Testis (tissue), 2 donors: ENCODE measurements at regions not wholly inside any gene's neighbourhood (a gene's known extent, or its start where the extent isn't known, plus 50 kb on each side); places are given as distances from the start of the nearest gene placed in this dataset.

ENCODE experiments used
- DNase-seq: peaks from one replicate; pipeline ENCODE4 v3.0.0-alpha.2; 2019
- H3K27ac ChIP-seq, 2 donors: fragments of 200-600 bp; sonication (generic); one replicate each; pipeline ENCODE4 v1.5.1; 2019
- H3K27me3 ChIP-seq: fragments of 200-600 bp; sonication (generic); one replicate; pipeline ENCODE4 v1.5.1; 2019
- H3K36me3 ChIP-seq: fragments of 200-600 bp; sonication (generic); one replicate; pipeline ENCODE4 v1.5.1; 2017; ENCODE audit warnings: low read depth; ENCODE audit errors: missing control alignments
- H3K4me1 ChIP-seq: fragments of 200-600 bp; sonication (generic); one replicate; pipeline ENCODE4 v1.5.1; 2019
- H3K4me3 ChIP-seq, 2 donors: fragments of 200-600 bp; sonication (generic); one replicate each; pipeline ENCODE4 v1.5.1; 2017 to 2019
- H3K9me3 ChIP-seq: fragments of 200-600 bp; sonication (generic); one replicate; pipeline ENCODE4 v1.5.1; 2017
- POLR2A ChIP-seq: fragments of 450-650 bp; IDR thresholded peaks from one replicate; pipeline ENCODE4 v1.6.1; 2017; ENCODE audit warnings: antibody characterized with exemption, mild to moderate bottlenecking, moderate library complexity
- WGBS, 2 donors: methylation state at CpG; one replicate each; pipeline ENCODE4 v1.1.5; 2018; 5-methylcytosine and 5-hydroxymethylcytosine counted together
- intact Hi-C: fragments of 100-400 bp; cut with DNase I; formaldehyde crosslinking; loops from one replicate; pipeline ENCODE4 v1.15.1; 2023; ENCODE audit warnings: low total_unique reads
- TF ChIP-seq, protein P1 (sequence below), 3 experiments: fragments of 450-650 bp in 2 of 3; fragments of 200-600 bp in 1 of 3; sonication (generic) in 1 of 3; IDR thresholded peaks; one replicate each; pipeline ENCODE4 v1.5.1; 2016 to 2019; ENCODE audit warnings: antibody characterized with exemption in 3 of 3, mild to moderate bottlenecking in 2 of 3, moderate library complexity in 1 of 3

DNA sequence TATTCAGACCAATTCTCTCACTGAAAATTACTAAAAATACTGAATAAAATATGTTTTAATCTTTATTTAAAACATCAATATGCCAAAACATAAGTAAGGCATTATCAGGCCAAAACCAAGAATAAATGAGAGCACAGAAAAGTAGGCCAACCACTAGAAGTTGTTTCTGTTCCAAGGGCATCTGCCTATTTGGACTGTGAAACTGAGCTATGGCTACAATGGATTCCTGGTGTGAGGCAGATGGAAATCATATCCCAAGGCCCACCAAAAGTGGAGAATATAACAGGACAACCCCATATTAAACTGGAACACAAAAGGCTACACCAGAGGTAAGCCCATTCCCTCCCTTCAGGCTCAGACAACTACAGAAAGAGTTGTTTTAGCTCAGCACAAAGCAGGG, 302.8 kb upstream of the IL12A start:
- intact Hi-C loops = no loop called here
- no peaks in the 10 kb centered on the region for H3K9me3 ChIP-seq
- H3K4me1 ChIP-seq = no peaks in the 10 kb centered on the region
- TF ChIP-seq POLR2A = no peak
- TF ChIP-seq, protein P1, sequence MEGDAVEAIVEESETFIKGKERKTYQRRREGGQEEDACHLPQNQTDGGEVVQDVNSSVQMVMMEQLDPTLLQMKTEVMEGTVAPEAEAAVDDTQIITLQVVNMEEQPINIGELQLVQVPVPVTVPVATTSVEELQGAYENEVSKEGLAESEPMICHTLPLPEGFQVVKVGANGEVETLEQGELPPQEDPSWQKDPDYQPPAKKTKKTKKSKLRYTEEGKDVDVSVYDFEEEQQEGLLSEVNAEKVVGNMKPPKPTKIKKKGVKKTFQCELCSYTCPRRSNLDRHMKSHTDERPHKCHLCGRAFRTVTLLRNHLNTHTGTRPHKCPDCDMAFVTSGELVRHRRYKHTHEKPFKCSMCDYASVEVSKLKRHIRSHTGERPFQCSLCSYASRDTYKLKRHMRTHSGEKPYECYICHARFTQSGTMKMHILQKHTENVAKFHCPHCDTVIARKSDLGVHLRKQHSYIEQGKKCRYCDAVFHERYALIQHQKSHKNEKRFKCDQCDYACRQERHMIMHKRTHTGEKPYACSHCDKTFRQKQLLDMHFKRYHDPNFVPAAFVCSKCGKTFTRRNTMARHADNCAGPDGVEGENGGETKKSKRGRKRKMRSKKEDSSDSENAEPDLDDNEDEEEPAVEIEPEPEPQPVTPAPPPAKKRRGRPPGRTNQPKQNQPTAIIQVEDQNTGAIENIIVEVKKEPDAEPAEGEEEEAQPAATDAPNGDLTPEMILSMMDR (IDR thresholded peaks at IDR 0.05) = no peak
- no peaks in the 10 kb centered on the region for H3K27me3 ChIP-seq
- no peak for DNase-seq
- no peak overlapping the region for H3K4me3 ChIP-seq
- H3K36me3 ChIP-seq = no peaks in the 10 kb centered on the region
- H3K27ac ChIP-seq = no peak overlapping the region

DNA sequence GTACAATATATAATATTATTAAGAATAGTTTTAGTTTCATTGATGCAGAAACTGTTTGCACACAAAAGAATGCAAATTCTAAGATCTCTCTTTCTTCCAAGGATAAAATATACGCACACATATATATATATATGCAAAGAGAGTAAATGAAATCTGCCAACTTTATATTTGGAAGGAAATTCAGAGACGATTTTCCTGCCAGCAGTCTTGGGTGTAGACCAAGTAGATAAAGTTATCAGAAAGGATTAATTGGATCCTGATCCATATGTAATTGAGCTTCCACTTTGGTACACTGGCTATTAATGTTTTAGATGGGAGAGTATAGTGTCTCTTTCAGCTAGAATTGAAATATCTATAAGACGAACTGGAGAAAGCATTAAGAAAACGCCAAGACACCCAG, 295.4 kb upstream of the IL12A start:
- intact Hi-C loops = no loop called here
- H3K4me3 ChIP-seq = no peak overlapping the region

GRCh38 chr3:159711560-159712333, 276.9 kb upstream of the IL12A start:
- H3K4me1 ChIP-seq = no peaks in the 10 kb centered on the region
- no peak overlapping the region for H3K27ac ChIP-seq
- H3K9me3 ChIP-seq = no peaks in the 10 kb centered on the region
- intact Hi-C loops = no loop called here
- 30 to 40% methylated on average over 7 of the region's 7 CpGs for WGBS, 2 donors
- H3K36me3 ChIP-seq = no peaks in the 10 kb centered on the region
- TF ChIP-seq, protein P1 (IDR thresholded peaks at IDR 0.05) = no peak
- no peak for TF ChIP-seq POLR2A
- no peak overlapping the region for H3K4me3 ChIP-seq
- H3K27me3 ChIP-seq = no peaks in the 10 kb centered on the region
- DNase-seq = no peak

More for the DNA sequence above, 295.4 kb upstream of the IL12A start:
- Histone ChIP-seq H3K9me3 (no peaks in the 10 kb centered on the region), H3K36me3 (no peaks in the 10 kb centered on the region), H3K4me1 (no peaks in the 10 kb centered on the region), H3K27ac (no peak overlapping the region), H3K27me3 (no peaks in the 10 kb centered on the region)
- TF ChIP-seq POLR2A = no peak
- TF ChIP-seq, protein P1 (IDR thresholded peaks at IDR 0.05) = no peak
- DNase-seq = no peak
- 71 to 81% methylated on average over 4 of the region's 4 CpGs for WGBS, 2 donors

DNA sequence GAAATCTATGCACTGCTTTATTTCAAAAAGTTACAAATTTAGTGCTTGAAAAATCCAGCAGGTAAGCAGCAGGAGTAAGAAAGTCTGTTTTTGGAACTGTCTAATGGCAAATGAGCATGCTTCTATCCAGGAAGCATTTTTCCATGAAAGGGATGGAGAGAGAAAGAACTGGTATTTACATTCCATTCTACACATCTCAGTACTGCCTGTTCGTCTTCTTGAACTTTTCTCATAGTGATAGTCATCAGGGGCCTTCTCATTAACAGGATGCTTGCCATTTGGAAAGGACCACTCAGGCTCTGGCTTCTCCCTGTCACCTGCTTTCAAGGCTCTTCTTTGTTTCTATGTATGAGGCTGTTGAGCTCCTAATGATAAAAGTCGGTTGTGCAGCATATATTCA, 267.3 kb upstream of the IL12A start:
- H3K27me3 ChIP-seq = no peaks in the 10 kb centered on the region
- no peaks in the 10 kb centered on the region for H3K9me3 ChIP-seq
- intact Hi-C loops = no loop called here
- no peak overlapping the region for H3K27ac ChIP-seq
- H3K4me3 ChIP-seq = no peak overlapping the region
- WGBS, 2 donors = 62 to 81% methylated on average over 2 of the region's 2 CpGs
- no peaks in the 10 kb centered on the region for H3K4me1 ChIP-seq
- no peak for TF ChIP-seq POLR2A
- TF ChIP-seq, protein P1 (IDR thresholded peaks at IDR 0.05) = no peak
- DNase-seq = no peak
- H3K36me3 ChIP-seq = no peaks in the 10 kb centered on the region

GRCh38 chr3:159723295-159723694, 265.3 kb upstream of the IL12A start:
- no peaks in the 10 kb centered on the region for H3K9me3 ChIP-seq
- no peak for DNase-seq
- H3K27ac ChIP-seq = no peak overlapping the region
- H3K27me3 ChIP-seq = no peaks in the 10 kb centered on the region
- H3K4me1 ChIP-seq = no peaks in the 10 kb centered on the region
- intact Hi-C loops = no loop called here
- no peak overlapping the region for H3K4me3 ChIP-seq
- TF ChIP-seq, protein P1 (IDR thresholded peaks at IDR 0.05) = no peak
- no peak for TF ChIP-seq POLR2A
- no peaks in the 10 kb centered on the region for H3K36me3 ChIP-seq
